Panc1 (cell line): ENCODE measurements at regions not wholly inside any gene's neighbourhood (a gene's known extent, or its start where the extent isn't known, plus 50 kb on each side); places are given as distances from the start of the nearest gene placed in this dataset.

ENCODE experiments used
- ATAC-seq: fragments of 200-7000 bp; cut with Tn5 transposase; 2 replicates; pipeline ENCODE4 v1.9.1; 2020; ENCODE audit warnings: mild to moderate bottlenecking, moderate library complexity
- BruUV-seq: library from RNA; stranded (reverse); fragments of 400-500 nt; replicated peaks from 2 replicates; lab custom pipeline; 2021; lab: Mats Ljungman, UMichigan
- CTCF ChIA-PET: fragments of 300-600 bp; sonication (Branson Sonifier 250); formaldehyde crosslinking; loops from one replicate; lab custom pipeline; 2022; ENCODE audit warnings: antibody characterized with exemption; lab: Charles Lee
- POLR2A ChIA-PET: fragments of 300-600 bp; sonication (Branson Sonifier 250); formaldehyde crosslinking; loops from one replicate; lab custom pipeline; 2022; ENCODE audit warnings: antibody characterized with exemption; lab: Charles Lee
- DNase-seq: peaks from one replicate; pipeline ENCODE4 v3.0.0-alpha.2; 2010; ENCODE audit warnings: low read depth, low spot score
- H3K27ac ChIP-seq: 2 replicates; pipeline ENCODE4 v1.5.1; 2011; ENCODE audit warnings: mild to moderate bottlenecking, low read length, inconsistent platforms
- H3K27me3 ChIP-seq: fragments of 200-500 bp; sonication (Bioruptor generic); 2 replicates; pipeline ENCODE4 v1.6.0; 2014; ENCODE audit warnings: low read length, inconsistent platforms; ENCODE audit not compliant: control insufficient read depth, insufficient read depth
- H3K36me3 ChIP-seq: fragments of 200-500 bp; sonication (Bioruptor generic); 2 replicates; pipeline ENCODE4 v1.5.1; 2014; ENCODE audit warnings: inconsistent platforms, mild to moderate bottlenecking, low read length, moderate library complexity; ENCODE audit not compliant: control insufficient read depth, insufficient read depth
- H3K4me1 ChIP-seq: 2 replicates; pipeline ENCODE4 v1.5.1; 2011; ENCODE audit warnings: inconsistent platforms, mild to moderate bottlenecking, low read length, moderate library complexity; ENCODE audit not compliant: control insufficient read depth, insufficient read depth
- H3K4me3 ChIP-seq, 2 experiments: 2 replicates each; pipeline ENCODE4 v1.5.1; 2011 to 2012; ENCODE audit warnings: low read depth in 2 of 2, low read length in 2 of 2, mild to moderate bottlenecking in 2 of 2, inconsistent platforms in 1 of 2, moderate library complexity in 1 of 2
- H3K9me3 ChIP-seq: fragments of 200-500 bp; sonication (Bioruptor generic); 2 replicates; pipeline ENCODE4 v1.5.1; 2014; ENCODE audit warnings: low read depth, mild to moderate bottlenecking, inconsistent platforms, low read length, moderate library complexity; ENCODE audit not compliant: control insufficient read depth, insufficient read depth
- CTCF ChIP-seq: fragments of 450-650 bp; IDR thresholded peaks from 2 replicates; pipeline ENCODE4 v1.5.1; 2017; ENCODE audit warnings: mild to moderate bottlenecking
- POLR2AphosphoS5 ChIP-seq: IDR thresholded peaks from 2 replicates; pipeline ENCODE4 v1.6.1; 2012; ENCODE audit warnings: mild to moderate bottlenecking, low read depth, low read length, moderate library complexity
- REST ChIP-seq, 2 experiments: IDR thresholded peaks; 2 replicates each; pipeline ENCODE4 v1.6.1; 2011 to 2012; ENCODE audit warnings: low read depth in 2 of 2, control low read depth in 1 of 2, low read length in 1 of 2, mild to moderate bottlenecking in 1 of 2, moderate library complexity in 1 of 2; ENCODE audit not compliant: insufficient read depth in 1 of 2
- SIN3A ChIP-seq: IDR thresholded peaks from 2 replicates; pipeline ENCODE4 v1.6.1; 2012; ENCODE audit warnings: low read depth, mild to moderate bottlenecking, low read length, moderate library complexity, borderline replicate concordance; ENCODE audit not compliant: insufficient read depth
- TCF7L2 ChIP-seq: IDR thresholded peaks from 2 replicates; pipeline ENCODE4 v1.6.1; 2011; ENCODE audit warnings: mild to moderate bottlenecking, low read depth, low read length, inconsistent platforms
- in situ Hi-C: cut with HindIII; loops from 2 replicates; pipeline ENCODE4 v1.10.0; 2016; ENCODE audit warnings: low sequenced_read_pairs, low pct_unique_long_range_greater_than_20kb
- intact Hi-C: fragments of 100-400 bp; cut with micrococcal nuclease; formaldehyde crosslinking; loops from one replicate; pipeline ENCODE4 v1.10.0; 2022; ENCODE audit not compliant: unreplicated experiment

GRCh38 chr18:59049721-59050660, 89.7 kb upstream of the SEC11C start:
- intact Hi-C loops, result no loop called here
- no peaks in the 10 kb centered on the region for H3K27me3 ChIP-seq
- in situ Hi-C loops, result no loop called here
- TF ChIP-seq SIN3A, result no peak
- TF ChIP-seq POLR2AphosphoS5, result no peak
- no peak for TF ChIP-seq CTCF
- TF ChIP-seq REST (IDR thresholded peaks at IDR 0.05; ENCODE audit: insufficient read depth in 1 of 2, low read depth in 2 of 2, low read length in 1 of 2), result no peak
- no peak for TF ChIP-seq TCF7L2
- BruUV-seq, result no TSS peak
- ATAC-seq (no peak), DNase-seq (no peak)
- no peak overlapping the region for H3K4me3 ChIP-seq
- no peaks in the 10 kb centered on the region for H3K9me3 ChIP-seq
- peak overlapping the region; percentile 89; the same call in 1 of the 2 replicates for H3K27ac ChIP-seq
- H3K4me1 ChIP-seq, result peaks cover 13% of the 10 kb centered on the region
- no peaks in the 10 kb centered on the region for H3K36me3 ChIP-seq
- POLR2A ChIA-PET, result no interaction called here
- CTCF ChIA-PET, result interaction anchor here (0.6 to 1.2 kb wide), 2 partner anchors 20 to 91 kb away, joined by 3 read pairs; no protein-coding TSS in a partner anchor

- intact Hi-C loops, result no loop called here
- BruUV-seq, result no TSS peak
- TF ChIP-seq CTCF (no peak), SIN3A (no peak), TCF7L2 (no peak), REST (IDR thresholded peaks at IDR 0.05; ENCODE audit: insufficient read depth in 1 of 2, low read depth in 2 of 2, low read length in 1 of 2) (no peak), POLR2AphosphoS5 (no peak)
- Histone ChIP-seq H3K36me3 (no peaks in the 10 kb centered on the region), H3K27ac (peak overlapping the region; percentile 89; the same call in 1 of the 2 replicates), H3K9me3 (no peaks in the 10 kb centered on the region), H3K4me1 (peaks cover 18% of the 10 kb centered on the region), H3K27me3 (no peaks in the 10 kb centered on the region), H3K4me3 (no peak overlapping the region)
- ATAC-seq (no peak), DNase-seq (no peak)
- ChIA-PET CTCF (interaction anchor here (0.6 to 1.2 kb wide), 2 partner anchors 20 to 91 kb away, joined by 3 read pairs; no protein-coding TSS in a partner anchor), POLR2A (no interaction called here)
- in situ Hi-C loops, result no loop called here
Measured at GRCh38 chr18:59050661-59051057, 89.0 kb upstream of the SEC11C start.
